Left lung (tissue), 4 donors: ENCODE measurements at regions not wholly inside any gene's neighbourhood (a gene's known extent, or its start where the extent isn't known, plus 50 kb on each side); places are given as distances from the start of the nearest gene placed in this dataset.
A peak's percentile ranks its signal among the peaks of the same experiment; 100 is the strongest.

ENCODE experiments used
- ATAC-seq: fragments of 200-7000 bp; cut with Tn5 transposase; one replicate; pipeline ENCODE4 v1.9.1; 2020; ENCODE audit warnings: moderate library complexity
- DNase-seq, 4 donors: peaks; one replicate each; pipeline ENCODE4 v3.0.0-alpha.2; 2013 to 2020
- H3K27ac ChIP-seq, 2 donors: fragments of 200-600 bp; sonication (generic) in 1 of 2; one replicate each; pipeline versions ENCODE4 v1.5.0 to v1.8.0; 2020 to 2021
- H3K27me3 ChIP-seq, 2 donors: fragments of 200-600 bp; sonication (generic) in 1 of 2; one replicate each; pipeline versions ENCODE4 v1.5.0 to v1.8.0; 2020 to 2021
- H3K36me3 ChIP-seq, 2 donors: fragments of 200-600 bp; sonication (generic) in 1 of 2; one replicate each; pipeline versions ENCODE4 v1.5.0 to v1.8.0; 2020 to 2021
- H3K4me1 ChIP-seq, 2 donors: fragments of 200-600 bp; one replicate each; pipeline ENCODE4 v1.8.0; 2021
- H3K4me3 ChIP-seq, 2 donors: fragments of 200-600 bp; sonication (generic) in 1 of 2; one replicate each; pipeline versions ENCODE4 v1.5.0 to v1.8.0; 2020 to 2021; ENCODE audit warnings: mild to moderate bottlenecking in 1 of 2
- H3K9me3 ChIP-seq, 2 donors: fragments of 200-600 bp; sonication (generic) in 1 of 2; one replicate each; pipeline versions ENCODE4 v1.5.0 to v1.8.0; 2020 to 2021
- intact Hi-C, 2 donors: fragments of 100-400 bp; cut with DNase I; formaldehyde crosslinking; loops; one replicate each; pipeline versions ENCODE4 v1.11.2 to v1.14.2; 2022
- TF ChIP-seq, protein P1 (sequence below), 2 donors: fragments of 200-600 bp; sonication (generic) in 1 of 2; IDR thresholded peaks; one replicate each; pipeline versions ENCODE4 v1.5.0 to v1.8.0; 2021; ENCODE audit warnings: antibody characterized with exemption in 2 of 2
- donor health status: DM: no; HTN: yes; CAD: no.
- donor health status: DM: no; HTN: no; CAD: no.

DNA sequence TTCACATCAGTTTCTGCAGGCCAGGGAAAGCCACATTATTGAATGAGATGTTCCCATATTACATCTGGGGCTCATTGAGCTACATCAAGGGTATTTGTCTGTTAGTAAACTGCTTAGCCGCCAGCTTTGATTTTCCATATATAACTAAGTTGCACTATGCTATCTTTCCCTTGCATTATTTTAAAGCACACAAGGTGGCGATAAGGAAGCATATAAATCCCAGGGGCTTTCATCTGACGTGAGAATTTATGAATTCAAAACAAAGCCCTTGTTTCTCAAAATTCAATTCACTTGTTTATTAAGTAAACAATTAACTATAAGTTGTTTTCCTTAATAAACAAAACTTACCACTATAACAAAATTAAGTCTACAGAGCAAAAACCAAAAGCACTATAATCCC, 334.1 kb upstream of the TPK1 start:
- H3K36me3 ChIP-seq: no peaks in the 10 kb centered on the region
- no peak for ATAC-seq
- no peaks in the 10 kb centered on the region for H3K4me1 ChIP-seq
- no peak overlapping the region for H3K4me3 ChIP-seq
- peak in 2 of 4 donors; percentile 10 to 19 for DNase-seq
- TF ChIP-seq, protein P1, sequence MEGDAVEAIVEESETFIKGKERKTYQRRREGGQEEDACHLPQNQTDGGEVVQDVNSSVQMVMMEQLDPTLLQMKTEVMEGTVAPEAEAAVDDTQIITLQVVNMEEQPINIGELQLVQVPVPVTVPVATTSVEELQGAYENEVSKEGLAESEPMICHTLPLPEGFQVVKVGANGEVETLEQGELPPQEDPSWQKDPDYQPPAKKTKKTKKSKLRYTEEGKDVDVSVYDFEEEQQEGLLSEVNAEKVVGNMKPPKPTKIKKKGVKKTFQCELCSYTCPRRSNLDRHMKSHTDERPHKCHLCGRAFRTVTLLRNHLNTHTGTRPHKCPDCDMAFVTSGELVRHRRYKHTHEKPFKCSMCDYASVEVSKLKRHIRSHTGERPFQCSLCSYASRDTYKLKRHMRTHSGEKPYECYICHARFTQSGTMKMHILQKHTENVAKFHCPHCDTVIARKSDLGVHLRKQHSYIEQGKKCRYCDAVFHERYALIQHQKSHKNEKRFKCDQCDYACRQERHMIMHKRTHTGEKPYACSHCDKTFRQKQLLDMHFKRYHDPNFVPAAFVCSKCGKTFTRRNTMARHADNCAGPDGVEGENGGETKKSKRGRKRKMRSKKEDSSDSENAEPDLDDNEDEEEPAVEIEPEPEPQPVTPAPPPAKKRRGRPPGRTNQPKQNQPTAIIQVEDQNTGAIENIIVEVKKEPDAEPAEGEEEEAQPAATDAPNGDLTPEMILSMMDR (IDR thresholded peaks at IDR 0.05): peak in 1 of 2 donors; percentile 14
- no peak overlapping the region for H3K27ac ChIP-seq
- intact Hi-C loops: no loop called here
- no peaks in the 10 kb centered on the region for H3K9me3 ChIP-seq
- H3K27me3 ChIP-seq: no peaks in the 10 kb centered on the region

GRCh38 chr7:145168879-145169278, 333.0 kb upstream of the TPK1 start:
- TF ChIP-seq, protein P1 (IDR thresholded peaks at IDR 0.05): no peak

DNA sequence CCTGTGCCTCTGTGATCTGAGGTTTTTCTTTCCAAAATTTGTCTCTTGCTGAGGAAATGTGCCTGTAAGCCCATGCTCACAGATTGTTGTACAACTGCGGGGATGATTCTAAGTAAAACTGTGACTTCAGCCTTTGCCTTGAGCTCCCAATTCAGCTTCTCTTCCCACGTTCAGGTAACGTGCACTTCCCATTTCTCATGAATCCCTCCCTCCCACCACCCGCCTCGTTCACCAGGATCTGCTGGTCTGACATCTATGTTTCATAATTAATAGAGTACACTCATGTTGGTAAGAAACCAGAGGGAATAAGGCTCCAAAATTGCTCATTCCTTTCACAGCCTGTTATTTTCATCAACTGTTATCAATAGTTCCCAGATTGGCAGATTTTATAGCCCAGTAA, 332.6 kb upstream of the TPK1 start:
- TF ChIP-seq, protein P1 (IDR thresholded peaks at IDR 0.05): no peak
- no peak for ATAC-seq
- Histone ChIP-seq H3K36me3 (no peaks in the 10 kb centered on the region), H3K27me3 (no peaks in the 10 kb centered on the region), H3K4me1 (no peaks in the 10 kb centered on the region), H3K27ac (no peak overlapping the region), H3K9me3 (no peaks in the 10 kb centered on the region), H3K4me3 (no peak overlapping the region)
- DNase-seq: no peak
- intact Hi-C loops: no loop called here

More at GRCh38 chr7:145168879-145169278, 333.0 kb upstream of the TPK1 start:
- Histone ChIP-seq H3K36me3 (no peaks in the 10 kb centered on the region), H3K4me1 (no peaks in the 10 kb centered on the region), H3K27ac (no peak overlapping the region), H3K4me3 (no peak overlapping the region), H3K27me3 (no peaks in the 10 kb centered on the region), H3K9me3 (no peaks in the 10 kb centered on the region)
- intact Hi-C loops: no loop called here
- DNase-seq (no peak), ATAC-seq (no peak)

DNA sequence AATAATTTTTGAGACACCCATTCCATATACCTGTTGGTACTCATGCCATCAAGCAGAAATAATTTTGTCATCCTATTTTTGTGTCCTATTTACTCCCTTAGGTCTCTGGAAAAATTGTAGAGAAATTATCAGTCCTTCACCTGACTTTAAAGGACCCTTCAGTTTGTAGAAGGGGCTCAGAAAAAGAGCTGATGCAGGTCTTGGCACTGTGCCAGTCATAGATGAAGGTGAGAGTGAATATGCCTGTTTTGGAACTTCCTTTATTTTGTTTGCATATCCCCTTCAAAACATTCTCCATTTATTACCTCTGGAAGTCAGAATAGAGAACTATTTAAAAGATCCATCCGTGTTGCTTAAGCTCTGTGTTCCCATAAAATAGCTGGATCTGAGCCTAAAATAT, 321.0 kb upstream of the TPK1 start:
- H3K9me3 ChIP-seq: no peaks in the 10 kb centered on the region
- intact Hi-C loops: no loop called here

DNA sequence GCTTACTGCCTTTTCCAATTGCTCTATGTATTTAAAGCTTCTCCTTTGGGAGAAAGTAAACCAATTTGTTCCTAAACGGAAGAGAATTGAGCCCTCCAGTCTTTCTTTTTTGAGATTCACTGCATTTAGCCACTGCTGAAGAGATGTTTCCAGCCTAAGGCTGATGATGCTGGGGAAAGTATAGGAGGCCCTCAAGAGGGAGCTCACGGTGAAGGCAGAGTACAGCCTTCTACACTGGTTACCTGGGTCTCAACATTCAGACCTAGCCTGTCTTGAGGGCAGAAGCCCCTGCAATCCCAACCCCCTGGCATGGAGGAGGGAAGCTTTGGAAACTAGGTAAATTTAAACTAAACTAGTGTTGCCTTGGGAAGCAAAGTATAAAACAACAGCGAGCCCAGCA, 316.7 kb upstream of the TPK1 start:
- Histone ChIP-seq H3K27ac (no peak overlapping the region), H3K4me1 (no peaks in the 10 kb centered on the region), H3K36me3 (no peaks in the 10 kb centered on the region), H3K4me3 (no peak overlapping the region), H3K27me3 (no peaks in the 10 kb centered on the region), H3K9me3 (no peaks in the 10 kb centered on the region)
- DNase-seq (no peak), ATAC-seq (no peak)
- TF ChIP-seq, protein P1 (IDR thresholded peaks at IDR 0.05): no peak
- intact Hi-C loops: no loop called here

More for the DNA sequence above, 321.0 kb upstream of the TPK1 start:
- no peaks in the 10 kb centered on the region for H3K4me1 ChIP-seq
- no peak overlapping the region for H3K27ac ChIP-seq
- ATAC-seq (no peak), DNase-seq (no peak)
- TF ChIP-seq, protein P1 (IDR thresholded peaks at IDR 0.05): no peak
- H3K27me3 ChIP-seq: no peaks in the 10 kb centered on the region
- no peaks in the 10 kb centered on the region for H3K36me3 ChIP-seq
- no peak overlapping the region for H3K4me3 ChIP-seq
